ENCODE measurements at regions not wholly inside any gene's neighbourhood (a gene's known extent, or its start where the extent isn't known, plus 50 kb on each side); places are given as distances from the start of the nearest gene placed in this dataset.

- no TSS peak for BruUV-seq (replicated peaks)
- no peak for DNase-seq (ENCODE audit: low read depth, low spot score)
- Histone ChIP-seq H3K36me3 (ENCODE audit: control insufficient read depth, insufficient read depth, low read length) (no peaks in the 10 kb centered on the region), H3K4me1 (ENCODE audit: control insufficient read depth, insufficient read depth, low read length) (no peaks in the 10 kb centered on the region), H3K27ac (ENCODE audit: low read length) (no peak overlapping the region), H3K27me3 (ENCODE audit: control insufficient read depth, insufficient read depth, low read length) (no peaks in the 10 kb centered on the region), H3K9me3 (ENCODE audit: control insufficient read depth, insufficient read depth, low read depth, low read length) (no peaks in the 10 kb centered on the region), H3K4me3 (ENCODE audit: low read depth in 2 of 2, low read length in 2 of 2) (no peak overlapping the region)
- in situ Hi-C loops (cut with HindIII; ENCODE audit: low pct_unique_long_range_greater_than_20kb, low sequenced_read_pairs): no loop called here
- no peak for ATAC-seq
- POLR2A ChIA-PET: no interaction called here
- intact Hi-C loops (cut with micrococcal nuclease; ENCODE audit: unreplicated experiment): no loop called here
- CTCF ChIA-PET: interaction anchor here (0.6 to 0.7 kb wide), 2 partner anchors 20 to 542 kb away, joined by 3 to 4 read pairs; no protein-coding TSS in a partner anchor
- TF ChIP-seq CTCF (IDR thresholded peaks at IDR 0.05): no peak
- no peak for TF ChIP-seq POLR2AphosphoS5 (IDR thresholded peaks at IDR 0.05; ENCODE audit: low read depth, low read length)
- no peak for TF ChIP-seq TCF7L2 (IDR thresholded peaks at IDR 0.05; ENCODE audit: low read depth, low read length)
- TF ChIP-seq REST (IDR thresholded peaks at IDR 0.05; ENCODE audit: insufficient read depth in 1 of 2, low read depth in 2 of 2, low read length in 1 of 2): no peak
- no peak for TF ChIP-seq SIN3A (IDR thresholded peaks at IDR 0.05; ENCODE audit: borderline replicate concordance, insufficient read depth, low read depth, low read length)
Observed at GRCh38 chr7:16098058-16098457, 323.3 kb downstream of the CRPPA start.

- TF ChIP-seq CTCF (IDR thresholded peaks at IDR 0.05) (no peak), REST (IDR thresholded peaks at IDR 0.05; ENCODE audit: insufficient read depth in 1 of 2, low read depth in 2 of 2, low read length in 1 of 2) (no peak), TCF7L2 (IDR thresholded peaks at IDR 0.05; ENCODE audit: low read depth, low read length) (no peak), POLR2AphosphoS5 (IDR thresholded peaks at IDR 0.05; ENCODE audit: low read depth, low read length) (no peak), SIN3A (IDR thresholded peaks at IDR 0.05; ENCODE audit: borderline replicate concordance, insufficient read depth, low read depth, low read length) (no peak)
- ATAC-seq (no peak), DNase-seq (ENCODE audit: low read depth, low spot score) (no peak)
- Histone ChIP-seq H3K27ac (ENCODE audit: low read length) (no peak overlapping the region), H3K27me3 (ENCODE audit: control insufficient read depth, insufficient read depth, low read length) (no peaks in the 10 kb centered on the region), H3K36me3 (ENCODE audit: control insufficient read depth, insufficient read depth, low read length) (no peaks in the 10 kb centered on the region), H3K9me3 (ENCODE audit: control insufficient read depth, insufficient read depth, low read depth, low read length) (no peaks in the 10 kb centered on the region), H3K4me3 (ENCODE audit: low read depth in 2 of 2, low read length in 2 of 2) (no peak overlapping the region), H3K4me1 (ENCODE audit: control insufficient read depth, insufficient read depth, low read length) (no peaks in the 10 kb centered on the region)
- intact Hi-C loops (cut with micrococcal nuclease; ENCODE audit: unreplicated experiment) (no loop called here), in situ Hi-C loops (cut with HindIII; ENCODE audit: low pct_unique_long_range_greater_than_20kb, low sequenced_read_pairs) (no loop called here)
- BruUV-seq (replicated peaks): no TSS peak
- CTCF ChIA-PET: interaction anchor here (1.5 kb wide), 1 partner anchor 469 kb away, joined by 7 read pairs; no protein-coding TSS in a partner anchor
- POLR2A ChIA-PET: no interaction called here
Observed at GRCh38 chr7:16095171-16095950, 326.0 kb downstream of the CRPPA start.

All from Panc1 (cell line).